GM21737 (cell line): ENCODE measurements at regions not wholly inside any gene's neighbourhood (a gene's known extent, or its start where the extent isn't known, plus 50 kb on each side); places are given as distances from the start of the nearest gene placed in this dataset.
"Not testable (repeated sequence)": the region's sequence is repeated elsewhere in the genome, so short reads cannot be mapped to it uniquely, and the experiment has no call there.

ENCODE experiments used
- ATAC-seq: cut with Tn5 transposase; IDR thresholded peaks from one replicate; pipeline ENCODE4 v1.9.1; 2021; ENCODE audit warnings: mild to moderate bottlenecking, moderate library complexity; ENCODE audit not compliant: unreplicated experiment

- no peak for ATAC-seq
These were observed 220.2 kb upstream of the NBEA start for GRCh38 chr13:34721631-34722595.

GRCh38 chr13:34722922-34723321 is 219.1 kb upstream of the NBEA start:
- ATAC-seq: no peak

- ATAC-seq: no peak
These were observed 211.1 kb upstream of the NBEA start for GRCh38 chr13:34730961-34731360.

- no peak for ATAC-seq
These were observed 210.6 kb upstream of the NBEA start for GRCh38 chr13:34731486-34731885.

- no peak for ATAC-seq
These were observed 208.3 kb upstream of the NBEA start for GRCh38 chr13:34733721-34734120.

GRCh38 chr13:34734932-34735331 is 207.1 kb upstream of the NBEA start:
- no peak for ATAC-seq

- no peak for ATAC-seq
These were observed 203.6 kb upstream of the NBEA start for GRCh38 chr13:34738254-34738992.

- not testable (repeated sequence) for ATAC-seq
These were observed 195.0 kb upstream of the NBEA start for GRCh38 chr13:34747056-34747455.

GRCh38 chr13:34747507-34747906 is 194.6 kb upstream of the NBEA start:
- ATAC-seq: no peak

GRCh38 chr13:34748073-34748472 is 194.0 kb upstream of the NBEA start:
- ATAC-seq: no peak

- no peak for ATAC-seq
These were observed 193.5 kb upstream of the NBEA start for GRCh38 chr13:34748596-34748995.

GRCh38 chr13:34749046-34749445 is 193.0 kb upstream of the NBEA start:
- ATAC-seq: no peak

- peak; percentile 50 for ATAC-seq
These were observed 191.8 kb upstream of the NBEA start for GRCh38 chr13:34750078-34750931.

- no peak for ATAC-seq
These were observed 191.0 kb upstream of the NBEA start for GRCh38 chr13:34751044-34751443.

- ATAC-seq: no peak
These were observed 190.6 kb upstream of the NBEA start for GRCh38 chr13:34751492-34751891.

GRCh38 chr13:34752283-34752960 is 189.6 kb upstream of the NBEA start:
- no peak for ATAC-seq

- ATAC-seq: no peak
These were observed 185.9 kb upstream of the NBEA start for GRCh38 chr13:34756136-34756535.

- no peak for ATAC-seq
These were observed 185.5 kb upstream of the NBEA start for GRCh38 chr13:34756572-34756971.

GRCh38 chr13:34757441-34757840 is 184.6 kb upstream of the NBEA start:
- no peak for ATAC-seq

GRCh38 chr13:34758628-34759027 is 183.4 kb upstream of the NBEA start:
- no peak for ATAC-seq
